ENCODE measurements at regions not wholly inside any gene's neighbourhood (a gene's known extent, or its start where the extent isn't known, plus 50 kb on each side); places are given as distances from the start of the nearest gene placed in this dataset.
"Not testable (repeated sequence)": the region's sequence is repeated elsewhere in the genome, so short reads cannot be mapped to it uniquely, and the experiment has no call there.

- no peak for DNase-seq (ENCODE audit: low read depth)
Observed at GRCh38 chr5:82603033-82603987, 325.2 kb upstream of the RPS23 start.

- no peak for DNase-seq (ENCODE audit: low read depth)
Observed at GRCh38 chr5:82601861-82602260, 323.7 kb upstream of the RPS23 start.

DNA sequence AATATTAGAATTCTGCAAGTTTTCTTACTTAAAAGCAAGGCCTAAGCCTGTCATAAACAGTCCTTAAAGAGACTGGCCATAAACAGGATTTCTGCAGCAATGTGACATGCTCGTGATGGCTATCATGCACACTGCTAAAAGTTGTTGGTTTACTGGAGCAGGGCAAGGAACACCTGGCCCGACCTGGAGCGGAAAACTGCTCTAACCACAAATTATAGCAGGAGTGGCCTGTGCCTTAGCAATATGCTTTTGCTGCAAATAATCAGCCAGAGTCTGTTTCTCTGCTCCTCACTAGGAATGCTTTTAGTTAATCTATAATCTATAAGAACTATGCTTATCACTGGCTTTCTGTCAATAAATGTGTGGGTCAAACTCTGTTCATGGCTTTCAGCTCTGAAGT, 322.9 kb upstream of the RPS23 start:
- no peak for DNase-seq (ENCODE audit: low read depth)

DNA sequence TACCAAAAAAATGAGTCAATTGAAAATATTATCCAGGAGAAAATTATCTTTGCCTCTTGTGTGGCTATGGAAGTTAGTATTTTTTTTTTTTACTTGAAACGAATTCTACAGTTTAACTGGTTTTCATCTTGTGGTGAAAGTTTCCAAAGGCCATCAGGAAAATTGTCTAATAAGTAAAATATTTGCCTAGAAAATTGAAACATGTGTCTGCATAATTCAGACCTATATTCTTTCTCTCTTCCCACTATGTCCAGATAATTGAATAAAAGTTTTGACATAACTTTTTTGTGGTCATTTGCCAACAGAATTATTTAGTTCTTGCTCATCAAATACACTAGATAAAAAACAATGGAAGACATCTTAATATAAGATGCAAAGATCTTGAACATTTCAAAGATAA, 321.5 kb upstream of the RPS23 start:
- DNase-seq (ENCODE audit: low read depth): no peak

DNA sequence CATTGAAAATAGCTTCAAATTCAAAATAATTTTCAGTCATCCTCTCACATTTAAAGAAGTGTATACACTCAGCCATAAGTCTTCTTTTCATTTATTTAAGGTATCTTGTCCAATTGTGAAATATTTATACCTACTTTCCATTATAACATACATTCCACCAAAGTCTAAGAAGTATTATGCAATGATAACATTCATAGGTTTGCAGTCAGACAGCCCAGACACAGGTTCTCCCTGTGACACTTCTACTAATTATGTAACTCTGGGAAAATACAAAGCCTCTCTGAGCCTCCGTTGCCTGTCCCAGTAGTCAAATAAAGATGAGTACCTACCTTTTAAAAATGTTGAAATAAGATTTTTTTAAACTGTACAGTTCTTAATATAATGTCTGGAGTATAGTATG, 320.9 kb upstream of the RPS23 start:
- no peak for DNase-seq (ENCODE audit: low read depth)

GRCh38 chr5:82597437-82597836, 319.3 kb upstream of the RPS23 start:
- no peak for DNase-seq (ENCODE audit: low read depth)

DNA sequence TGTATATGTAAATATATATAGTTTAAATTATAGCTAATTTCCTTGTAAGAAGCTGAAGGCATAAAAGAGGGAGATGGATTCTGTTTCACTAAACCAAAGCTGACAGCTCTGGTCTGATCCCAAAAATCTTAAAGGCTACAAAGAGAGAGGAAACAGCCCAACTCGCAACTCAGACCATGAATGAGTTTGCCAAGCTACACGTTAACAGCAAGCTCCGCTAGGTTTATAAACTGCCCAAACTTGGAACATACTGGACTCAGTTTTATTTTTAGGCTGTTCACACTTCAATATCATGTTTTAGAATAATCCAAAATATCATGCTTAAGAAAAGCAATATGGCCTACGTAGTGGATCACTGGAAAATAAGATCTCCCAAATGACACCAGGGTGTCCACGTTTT, 318.3 kb upstream of the RPS23 start:
- DNase-seq (ENCODE audit: low read depth): no peak

GRCh38 chr5:82595113-82595512, 317.0 kb upstream of the RPS23 start:
- DNase-seq (ENCODE audit: low read depth): no peak

GRCh38 chr5:82594097-82594496, 315.9 kb upstream of the RPS23 start:
- no peak for DNase-seq (ENCODE audit: low read depth)

- DNase-seq (ENCODE audit: low read depth): no peak
Observed at GRCh38 chr5:82593481-82593880, 315.3 kb upstream of the RPS23 start.

DNA sequence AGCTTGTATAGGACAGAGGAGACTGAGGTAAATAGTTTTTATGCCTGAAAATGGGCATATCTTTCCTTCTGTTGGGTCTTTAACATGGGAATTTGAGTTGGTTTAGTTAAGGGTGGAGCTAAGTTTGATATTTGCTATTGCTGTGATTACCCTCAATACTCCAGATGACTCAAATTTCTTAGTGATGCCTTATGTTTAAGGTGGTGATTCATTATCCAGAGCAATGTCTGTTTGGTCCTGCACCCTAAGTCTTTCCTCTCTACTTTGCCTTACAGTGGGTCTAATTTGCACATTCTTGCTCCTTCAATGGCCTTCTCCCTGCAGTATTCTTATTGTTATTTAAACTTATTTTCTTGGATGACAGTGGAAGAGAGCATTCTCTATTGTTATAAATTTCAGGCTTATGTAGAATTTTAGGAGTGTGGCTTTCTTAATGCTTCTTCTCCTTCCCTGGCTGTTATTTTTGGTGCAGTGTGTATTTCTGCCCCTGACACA, 312.9 kb upstream of the RPS23 start:
- DNase-seq (ENCODE audit: low read depth): no peak

DNA sequence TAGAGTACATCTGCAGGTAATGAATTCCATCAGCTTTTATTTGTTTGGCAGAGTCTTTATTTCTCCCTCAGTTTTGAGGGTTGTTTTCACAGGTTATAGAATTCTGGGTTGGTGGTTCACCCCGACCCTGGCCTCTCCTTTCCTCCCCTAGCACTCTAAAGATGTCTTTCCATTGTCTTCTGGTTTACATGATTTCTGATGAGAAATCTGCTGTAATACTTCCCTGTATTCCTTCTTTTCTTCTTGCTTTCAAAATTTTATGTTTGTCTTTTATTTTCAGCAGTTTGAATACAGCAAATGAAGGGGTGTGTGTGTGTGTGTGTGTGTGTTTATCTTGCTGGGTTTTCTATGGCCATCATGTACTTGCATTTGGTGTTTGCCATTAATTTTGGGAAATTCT, 312.0 kb upstream of the RPS23 start:
- DNase-seq (ENCODE audit: low read depth): no peak

DNA sequence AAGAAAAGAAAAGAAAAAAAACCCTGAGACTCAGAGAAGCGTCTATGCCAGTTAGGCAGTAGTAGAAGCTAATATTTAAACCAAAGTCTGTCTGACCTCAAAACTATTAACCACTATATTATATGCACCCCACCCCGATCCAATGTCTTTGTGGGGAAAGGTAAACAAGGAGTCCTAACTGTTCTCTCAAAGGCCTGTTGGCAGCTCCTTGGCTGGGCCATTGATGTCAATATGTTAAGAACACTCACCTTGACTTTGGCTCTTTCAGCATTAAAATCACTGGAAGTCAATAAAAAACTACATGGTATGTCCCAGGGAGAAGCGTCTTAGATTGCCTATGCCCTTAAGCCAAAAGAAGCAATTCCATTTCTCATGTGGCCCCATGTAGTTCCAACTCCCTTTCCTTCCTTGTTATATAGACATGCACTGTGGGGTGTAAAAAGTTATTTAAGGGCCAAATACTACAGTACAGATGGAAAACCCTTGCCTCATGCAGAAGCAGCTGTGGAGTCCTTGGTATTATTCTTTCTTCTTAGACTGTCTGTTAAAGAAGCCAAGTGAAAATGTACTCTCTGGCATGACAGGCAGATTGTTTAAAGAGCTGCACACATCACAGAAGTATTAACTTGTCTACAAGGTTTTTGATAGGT, 308.6 kb upstream of the RPS23 start:
- DNase-seq (ENCODE audit: low read depth): no peak

- DNase-seq (ENCODE audit: low read depth): no peak
Observed at GRCh38 chr5:82586181-82586580, 308.0 kb upstream of the RPS23 start.

DNA sequence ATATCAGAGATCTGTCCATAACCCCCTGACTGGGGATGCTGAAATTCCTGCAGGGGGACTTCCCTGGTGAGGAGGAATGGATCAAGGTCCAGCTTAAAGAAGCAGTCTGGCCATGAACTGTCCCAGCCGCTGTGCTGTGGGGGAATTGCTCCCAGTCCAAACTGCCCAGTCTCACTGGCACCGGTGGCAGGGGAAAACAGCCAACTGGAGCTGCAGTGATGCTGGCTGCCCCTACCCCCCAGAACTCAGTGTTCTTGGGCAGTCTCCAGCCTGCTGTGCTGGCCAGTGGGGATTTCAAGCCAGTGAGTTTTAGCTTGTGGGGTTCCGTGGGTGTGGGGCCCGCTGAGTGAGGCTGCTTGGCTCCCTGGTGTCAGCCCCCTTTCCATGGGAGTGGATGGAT, 306.5 kb upstream of the RPS23 start:
- no peak for DNase-seq (ENCODE audit: low read depth)

GRCh38 chr5:82583331-82583730, 305.2 kb upstream of the RPS23 start:
- DNase-seq (ENCODE audit: low read depth): not testable (repeated sequence)

- no peak for DNase-seq (ENCODE audit: low read depth)
Observed at GRCh38 chr5:82564963-82565362, 286.8 kb upstream of the RPS23 start.

DNA sequence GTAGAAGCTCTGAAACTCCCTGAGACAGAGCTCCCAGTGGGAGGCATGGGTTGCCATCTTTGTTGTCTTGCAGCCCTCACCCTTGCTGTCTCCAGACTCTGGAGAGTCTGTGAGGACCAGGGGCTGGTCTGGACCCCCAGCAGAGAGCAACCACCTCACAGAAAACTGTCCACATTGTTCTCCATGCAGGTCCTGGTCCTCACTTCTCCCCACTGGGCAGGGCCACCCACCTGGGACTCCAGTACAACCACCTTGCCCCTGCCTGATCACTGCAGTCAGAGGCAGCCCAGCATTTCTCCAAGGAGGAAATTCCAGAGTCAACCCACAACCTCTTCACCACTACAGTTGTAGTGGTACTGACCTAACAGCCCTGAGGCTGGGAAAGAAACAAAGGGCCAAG, 285.6 kb upstream of the RPS23 start:
- DNase-seq (ENCODE audit: low read depth): no peak

DNA sequence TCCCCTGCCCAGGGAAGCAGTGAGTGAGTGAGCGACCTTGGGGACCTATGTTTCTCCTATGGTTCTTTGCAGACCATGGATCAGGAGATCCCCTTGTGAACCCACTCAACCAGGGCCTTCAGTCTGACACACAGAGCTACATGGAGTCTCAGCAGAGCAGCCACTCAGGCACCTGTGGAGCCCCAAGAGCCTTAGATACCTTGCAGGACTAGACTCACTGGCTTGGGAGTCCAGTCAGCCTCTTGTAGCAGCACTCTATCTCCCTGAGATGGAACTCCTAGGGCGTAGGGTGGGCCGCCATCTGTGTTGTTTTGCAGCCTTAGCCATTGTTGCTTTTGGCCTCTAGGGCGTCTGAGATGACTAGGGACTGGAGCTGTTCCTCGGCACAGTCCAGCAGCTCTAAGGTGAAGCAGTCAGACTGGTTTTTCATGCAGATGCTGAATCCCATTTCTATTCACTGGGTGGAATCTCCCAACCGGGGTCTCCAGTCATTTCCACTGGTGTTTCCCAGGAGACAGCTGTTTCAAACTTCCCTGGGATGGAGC, 284.6 kb upstream of the RPS23 start:
- DNase-seq (ENCODE audit: low read depth): no peak

DNA sequence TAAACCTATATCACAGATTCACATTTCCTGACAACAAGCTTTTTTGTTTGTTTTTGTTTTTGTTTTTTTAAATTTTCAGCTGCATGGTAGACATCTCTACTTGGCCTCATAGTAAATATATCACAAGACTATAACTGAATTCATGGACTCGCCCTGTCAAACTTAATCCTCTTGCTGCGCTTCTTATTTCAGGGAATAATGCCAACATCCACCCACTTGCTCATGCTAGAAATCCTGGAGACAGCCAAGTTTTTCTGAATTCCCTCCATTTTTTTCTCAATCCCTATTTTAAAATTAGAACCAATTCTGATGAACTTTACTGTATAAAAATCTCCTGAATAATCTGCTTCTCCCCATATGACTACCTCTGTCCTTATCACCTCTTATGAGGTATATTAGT, 283.6 kb upstream of the RPS23 start:
- no peak for DNase-seq (ENCODE audit: low read depth)

GRCh38 chr5:82560969-82561368, 282.8 kb upstream of the RPS23 start:
- DNase-seq (ENCODE audit: low read depth): no peak

GRCh38 chr5:82560561-82560960, 282.4 kb upstream of the RPS23 start:
- DNase-seq (ENCODE audit: low read depth): no peak

DNA sequence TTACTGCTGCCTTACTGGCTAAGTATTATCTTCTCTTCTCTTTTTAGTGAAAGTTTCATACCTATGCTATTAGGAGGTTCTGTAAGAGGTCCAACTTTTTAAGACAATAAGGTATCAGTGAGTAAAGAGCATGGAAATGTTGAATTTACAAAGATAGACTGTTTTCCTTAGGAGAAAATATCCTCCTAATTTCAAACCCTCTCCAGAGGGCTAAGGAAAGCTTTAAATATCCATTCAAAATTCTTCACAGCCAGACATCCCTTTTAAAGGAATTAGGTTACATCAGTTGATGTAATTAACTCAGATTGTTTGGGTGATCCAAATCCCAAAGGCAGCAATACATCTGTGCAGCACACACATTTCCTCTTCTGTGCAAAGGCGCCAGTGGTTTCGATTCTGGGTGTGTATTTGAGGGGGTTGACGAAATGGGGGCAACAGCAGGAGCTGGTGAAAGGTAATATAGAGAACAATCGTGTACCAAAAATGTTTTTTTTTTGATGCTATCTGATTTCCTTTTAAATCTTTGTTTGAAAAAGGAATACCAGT, 273.8 kb upstream of the RPS23 start:
- DNase-seq (ENCODE audit: low read depth): no peak
